Ishikawa (cell line): ENCODE measurements at regions not wholly inside any gene's neighbourhood (a gene's known extent, or its start where the extent isn't known, plus 50 kb on each side); places are given as distances from the start of the nearest gene placed in this dataset.

Experiments used
- CEBPB ChIP-seq: IDR thresholded peaks from 2 replicates; pipeline ENCODE4 v1.6.1; 2012
- CREB1 ChIP-seq: IDR thresholded peaks from 2 replicates; pipeline ENCODE4 v1.6.1; 2012; ENCODE audit warnings: low read depth
- EGR1 ChIP-seq: IDR thresholded peaks from 2 replicates; pipeline ENCODE4 v1.6.1; 2012
- EP300 ChIP-seq: IDR thresholded peaks from 2 replicates; pipeline ENCODE4 v1.6.1; 2012; ENCODE audit warnings: borderline replicate concordance
- FOXM1 ChIP-seq: IDR thresholded peaks from 2 replicates; pipeline ENCODE4 v1.6.1; 2012; ENCODE audit warnings: low read depth, borderline replicate concordance
- MAX ChIP-seq: IDR thresholded peaks from 2 replicates; pipeline ENCODE4 v1.6.1; 2012
- NFIC ChIP-seq: IDR thresholded peaks from 2 replicates; pipeline ENCODE4 v1.6.1; 2012
- RAD21 ChIP-seq: IDR thresholded peaks from 2 replicates; pipeline ENCODE4 v1.6.1; 2012; ENCODE audit warnings: low read depth
- REST ChIP-seq: IDR thresholded peaks from 2 replicates; pipeline ENCODE4 v1.6.1; 2012; ENCODE audit warnings: low read depth, mild to moderate bottlenecking
- TAF1 ChIP-seq: IDR thresholded peaks from 2 replicates; pipeline ENCODE4 v1.6.1; 2012; ENCODE audit warnings: low read depth, mild to moderate bottlenecking
- TCF12 ChIP-seq: IDR thresholded peaks from 2 replicates; pipeline ENCODE4 v1.6.1; 2012; ENCODE audit warnings: low read depth
- TEAD4 ChIP-seq: IDR thresholded peaks from 2 replicates; pipeline ENCODE4 v1.6.1; 2012
- USF1 ChIP-seq: IDR thresholded peaks from 2 replicates; pipeline ENCODE4 v1.6.1; 2012
- YY1 ChIP-seq: IDR thresholded peaks from 2 replicates; pipeline ENCODE4 v1.6.1; 2012; ENCODE audit warnings: low read depth
- ZBTB7A ChIP-seq: IDR thresholded peaks from 2 replicates; pipeline ENCODE4 v1.6.1; 2012; ENCODE audit warnings: low read depth

GRCh38 chr2:223107825-223108224 lies 55.8 kb downstream of the KCNE4 start:
- TF ChIP-seq TCF12 (no peak), TAF1 (no peak)

GRCh38 chr2:223108351-223109050 lies 56.5 kb downstream of the KCNE4 start:
- TF ChIP-seq NFIC: 0 out of 2 replicates have a peak, but pooled peaks have one; percentile 2
- no peak for TF ChIP-seq FOXM1

GRCh38 chr2:223109341-223109740 lies 57.4 kb downstream of the KCNE4 start:
- TF ChIP-seq REST: no peak
- no peak for TF ChIP-seq YY1
- TF ChIP-seq RAD21: no peak
- TF ChIP-seq TAF1: no peak
- no peak for TF ChIP-seq NFIC
- TF ChIP-seq USF1: no peak
- TF ChIP-seq MAX: no peak
- no peak for TF ChIP-seq EGR1
- TF ChIP-seq CEBPB: no peak
- no peak for TF ChIP-seq TCF12
- no peak for TF ChIP-seq CREB1
- no peak for TF ChIP-seq FOXM1
- TF ChIP-seq ZBTB7A: no peak
- no peak for TF ChIP-seq TEAD4
- no peak for TF ChIP-seq EP300

- TF ChIP-seq EGR1: no peak
- TF ChIP-seq EP300: no peak
- no peak for TF ChIP-seq RAD21
- TF ChIP-seq TCF12: no peak
- TF ChIP-seq TAF1: no peak
- no peak for TF ChIP-seq NFIC
- no peak for TF ChIP-seq USF1
- no peak for TF ChIP-seq CREB1
- no peak for TF ChIP-seq ZBTB7A
- TF ChIP-seq FOXM1: no peak
- no peak for TF ChIP-seq TEAD4
- TF ChIP-seq CEBPB: no peak
- no peak for TF ChIP-seq REST
- TF ChIP-seq MAX: no peak
- no peak for TF ChIP-seq YY1
Measured at GRCh38 chr2:223113161-223113560, 61.2 kb downstream of the KCNE4 start.

GRCh38 chr2:223114170-223114569 lies 62.2 kb downstream of the KCNE4 start:
- TF ChIP-seq TAF1: no peak
- no peak for TF ChIP-seq TEAD4
- no peak for TF ChIP-seq TCF12
- no peak for TF ChIP-seq USF1
- TF ChIP-seq CEBPB: no peak
- no peak for TF ChIP-seq MAX
- TF ChIP-seq EP300: no peak
- TF ChIP-seq FOXM1: no peak
- TF ChIP-seq NFIC: no peak
- TF ChIP-seq RAD21: no peak
- no peak for TF ChIP-seq CREB1
- no peak for TF ChIP-seq ZBTB7A
- no peak for TF ChIP-seq REST
- no peak for TF ChIP-seq EGR1
- TF ChIP-seq YY1: no peak
